Activated T-cell treated with anti-CD3 and anti-CD28 coated beads for 48 hours (primary cell): ENCODE measurements at regions not wholly inside any gene's neighbourhood (a gene's known extent, or its start where the extent isn't known, plus 50 kb on each side); places are given as distances from the start of the nearest gene placed in this dataset.

Experiments used
- DNase-seq: peaks from one replicate; pipeline ENCODE4 v3.0.0-alpha.2; 2020; ENCODE audit warnings: low read depth

- DNase-seq, result no peak
Observed at GRCh38 chr9:72431036-72431435, 66.0 kb upstream of the ZFAND5 start.

- no peak for DNase-seq
Observed at GRCh38 chr9:72428329-72428728, 63.3 kb upstream of the ZFAND5 start.

GRCh38 chr9:72427801-72428200 lies 62.8 kb upstream of the ZFAND5 start:
- DNase-seq, result no peak

GRCh38 chr9:72424131-72424530 lies 59.1 kb upstream of the ZFAND5 start:
- DNase-seq, result no peak

GRCh38 chr9:72422214-72422613 lies 57.2 kb upstream of the ZFAND5 start:
- DNase-seq, result no peak

GRCh38 chr9:72420783-72421182 lies 55.8 kb upstream of the ZFAND5 start:
- no peak for DNase-seq

- DNase-seq, result no peak
Observed at GRCh38 chr9:72415948-72416347, 50.9 kb upstream of the ZFAND5 start.

GRCh38 chr9:72415163-72415562 lies 50.2 kb upstream of the ZFAND5 start:
- DNase-seq, result no peak
